OCI-LY3 (cell line): ENCODE measurements at regions not wholly inside any gene's neighbourhood (a gene's known extent, or its start where the extent isn't known, plus 50 kb on each side); places are given as distances from the start of the nearest gene placed in this dataset.

Experiments used
- H2AFZ ChIP-seq: fragments of 200-600, 300-600 bp; shearing (Covaris generic); 2 replicates; pipeline ENCODE4 v1.6.0; 2014; ENCODE audit warnings: antibody characterized with exemption, low read depth, low read length
- H3K27ac ChIP-seq: fragments of 200-600, 300-600 bp; sonication (generic); 2 replicates; pipeline ENCODE4 v1.5.1; 2014; ENCODE audit warnings: mild to moderate bottlenecking, low read length, moderate library complexity, mixed read lengths
- H3K27me3 ChIP-seq: fragments of 200-600, 300-600 bp; sonication (generic); 2 replicates; pipeline ENCODE4 v1.6.1; 2014; ENCODE audit warnings: low read depth, low read length, mixed read lengths
- H3K36me3 ChIP-seq: fragments of 200-600, 300-600 bp; sonication (generic); replicated peaks from 2 replicates; pipeline ENCODE3; 2014; ENCODE audit warnings: low read depth, low read length, mixed read lengths
- H3K4me1 ChIP-seq: fragments of 300-600, 200-600 bp; sonication (generic); 2 replicates; pipeline ENCODE4 v1.6.1; 2014; ENCODE audit warnings: low read length, mixed read lengths
- H3K4me2 ChIP-seq: fragments of 200-600, 300-600 bp; sonication (generic); 2 replicates; pipeline ENCODE4 v1.6.1; 2014; ENCODE audit warnings: low read length, mixed read lengths
- H3K4me3 ChIP-seq: fragments of 300-600, 200-600 bp; sonication (generic); 2 replicates; pipeline ENCODE4 v1.5.1; 2014; ENCODE audit warnings: antibody characterized with exemption, mild to moderate bottlenecking, low read length, moderate library complexity
- H3K79me2 ChIP-seq: fragments of 300-600, 200-600 bp; shearing (Covaris generic); 2 replicates; pipeline ENCODE4 v1.6.1; 2014; ENCODE audit warnings: mild to moderate bottlenecking, low read length, mixed read lengths
- H3K9ac ChIP-seq: fragments of 300-600, 200-600 bp; shearing (Covaris generic); 2 replicates; pipeline ENCODE4 v1.6.0; 2014; ENCODE audit warnings: mild to moderate bottlenecking, low read length, moderate library complexity
- H3K9me3 ChIP-seq: fragments of 200-600, 300-600 bp; shearing (Covaris generic); 2 replicates; pipeline ENCODE4 v1.6.1; 2014; ENCODE audit warnings: low read length, mixed read lengths; ENCODE audit not compliant: insufficient read depth
- H4K20me1 ChIP-seq: fragments of 200-600, 300-600 bp; sonication (generic); 2 replicates; pipeline ENCODE4 v1.6.1; 2016; ENCODE audit warnings: low read length, mixed read lengths; ENCODE audit not compliant: insufficient read depth
- EZH2phosphoT487 ChIP-seq: fragments of 200-600 bp; shearing (Covaris generic); IDR thresholded peaks from 2 replicates; pipeline ENCODE4 v1.6.1; 2018; ENCODE audit warnings: antibody characterized with exemption, mixed run types, low read depth
- TF ChIP-seq, protein P1 (sequence below): fragments of 200-600, 300-600 bp; sonication (generic); IDR thresholded peaks from 2 replicates; pipeline ENCODE4 v1.5.1; 2014; ENCODE audit warnings: antibody characterized with exemption, low read length, low read depth

DNA sequence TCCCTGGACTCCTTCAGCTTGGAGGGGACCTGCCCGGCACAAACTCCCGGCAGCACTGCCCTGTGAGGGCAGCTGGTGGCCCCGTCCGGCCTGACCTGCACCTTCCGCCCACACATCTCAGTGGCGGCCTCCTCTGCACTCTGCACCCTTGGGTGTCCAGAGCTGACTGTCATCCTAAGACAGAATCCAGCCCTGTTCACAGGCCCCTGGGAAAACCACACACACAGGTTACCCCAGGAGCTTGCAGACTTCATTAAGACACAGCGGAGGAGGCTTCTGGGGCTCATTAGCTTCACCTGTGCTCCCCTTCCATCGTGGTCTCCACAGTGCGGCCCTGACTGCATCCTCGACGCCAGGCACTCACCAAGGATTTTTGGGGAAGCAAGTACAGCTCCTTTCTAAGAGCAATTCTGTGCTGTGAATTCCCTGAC lies 51.5 kb upstream of the SHH start:
- Histone ChIP-seq H3K4me1 (no peaks in the 10 kb centered on the region), H3K4me2 (no peak overlapping the region), H3K9ac (no peak overlapping the region), H3K4me3 (no peak overlapping the region), H2AFZ (no peak overlapping the region), H3K9me3 (no peaks in the 10 kb centered on the region), H3K27ac (no peak overlapping the region), H3K36me3 (no peaks in the 10 kb centered on the region), H4K20me1 (no peaks in the 10 kb centered on the region), H3K79me2 (no peaks in the 10 kb centered on the region), H3K27me3 (peaks cover 22% of the 10 kb centered on the region; the same call in 1 of the 2 replicates)
- TF ChIP-seq, protein P1, sequence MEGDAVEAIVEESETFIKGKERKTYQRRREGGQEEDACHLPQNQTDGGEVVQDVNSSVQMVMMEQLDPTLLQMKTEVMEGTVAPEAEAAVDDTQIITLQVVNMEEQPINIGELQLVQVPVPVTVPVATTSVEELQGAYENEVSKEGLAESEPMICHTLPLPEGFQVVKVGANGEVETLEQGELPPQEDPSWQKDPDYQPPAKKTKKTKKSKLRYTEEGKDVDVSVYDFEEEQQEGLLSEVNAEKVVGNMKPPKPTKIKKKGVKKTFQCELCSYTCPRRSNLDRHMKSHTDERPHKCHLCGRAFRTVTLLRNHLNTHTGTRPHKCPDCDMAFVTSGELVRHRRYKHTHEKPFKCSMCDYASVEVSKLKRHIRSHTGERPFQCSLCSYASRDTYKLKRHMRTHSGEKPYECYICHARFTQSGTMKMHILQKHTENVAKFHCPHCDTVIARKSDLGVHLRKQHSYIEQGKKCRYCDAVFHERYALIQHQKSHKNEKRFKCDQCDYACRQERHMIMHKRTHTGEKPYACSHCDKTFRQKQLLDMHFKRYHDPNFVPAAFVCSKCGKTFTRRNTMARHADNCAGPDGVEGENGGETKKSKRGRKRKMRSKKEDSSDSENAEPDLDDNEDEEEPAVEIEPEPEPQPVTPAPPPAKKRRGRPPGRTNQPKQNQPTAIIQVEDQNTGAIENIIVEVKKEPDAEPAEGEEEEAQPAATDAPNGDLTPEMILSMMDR, result no peak
- no peak for TF ChIP-seq EZH2phosphoT487

DNA sequence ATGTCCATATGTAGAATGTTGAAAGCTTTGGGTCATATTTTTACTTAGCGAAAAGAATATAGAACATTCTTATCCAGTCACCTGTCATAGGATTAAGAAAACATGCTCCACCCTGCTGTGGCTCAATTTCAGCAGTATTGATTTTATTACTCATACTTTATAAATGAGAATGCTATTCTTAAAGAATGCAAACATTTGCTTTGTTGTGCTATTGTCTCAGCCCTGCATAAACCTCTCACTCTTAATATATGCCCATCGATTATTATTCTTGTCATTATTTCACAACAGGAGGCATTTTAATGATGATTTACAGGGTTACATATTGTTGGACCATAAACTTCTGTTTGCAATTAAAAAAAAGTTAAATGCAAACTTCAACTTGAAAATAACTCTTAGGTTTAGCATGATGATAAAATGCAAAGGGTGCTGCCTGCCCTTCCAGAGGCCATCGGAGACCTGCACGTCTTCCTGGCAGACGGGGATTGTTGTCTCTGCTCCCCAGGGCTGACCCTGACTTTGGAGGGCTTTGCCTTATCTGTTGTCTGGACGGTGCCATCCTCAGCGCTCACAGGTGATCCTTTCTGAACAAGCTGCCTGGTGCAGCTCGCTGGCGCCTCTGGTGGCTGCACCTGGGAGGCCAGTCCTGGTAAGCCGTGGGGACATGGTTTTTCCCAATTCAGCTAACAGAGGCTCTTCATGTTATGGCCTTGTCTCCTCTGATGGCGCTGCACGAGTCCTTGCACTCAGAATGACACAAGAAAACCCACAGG lies 50.0 kb upstream of the SHH start:
- Histone ChIP-seq H4K20me1 (no peaks in the 10 kb centered on the region), H2AFZ (no peak overlapping the region), H3K27ac (no peak overlapping the region), H3K4me1 (no peaks in the 10 kb centered on the region), H3K9me3 (no peaks in the 10 kb centered on the region), H3K4me2 (no peak overlapping the region), H3K79me2 (no peaks in the 10 kb centered on the region), H3K36me3 (no peaks in the 10 kb centered on the region), H3K9ac (no peak overlapping the region), H3K27me3 (peaks cover 28% of the 10 kb centered on the region; the same call in 1 of the 2 replicates), H3K4me3 (no peak overlapping the region)
- no peak for TF ChIP-seq EZH2phosphoT487
- TF ChIP-seq, protein P1, result peak; percentile 26
